ENCODE measurements at regions not wholly inside any gene's neighbourhood (a gene's known extent, or its start where the extent isn't known, plus 50 kb on each side); places are given as distances from the start of the nearest gene placed in this dataset.

GRCh38 chr12:116635487-116635886 lies 76.3 kb downstream of the MAP1LC3B2 start:
- Histone ChIP-seq H3K9me3 (ENCODE audit: control insufficient read depth, insufficient read depth, low read length) (no peaks in the 10 kb centered on the region), H3K27ac (ENCODE audit: low read depth, low read length) (no peak overlapping the region), H3K4me3 (ENCODE audit: low read depth, low read length) (no peak overlapping the region), H3K27me3 (ENCODE audit: control insufficient read depth, insufficient read depth, low read length) (peaks cover 26% of the 10 kb centered on the region)
- CTCF ChIA-PET, result no interaction called here
- POLR2A ChIA-PET, result no interaction called here
- no peak for DNase-seq (ENCODE audit: low read depth, low spot score)
- TF ChIP-seq CTCF (IDR thresholded peaks at IDR 0.05; ENCODE audit: low read depth, low read length), result no peak

- no peak for TF ChIP-seq CTCF (IDR thresholded peaks at IDR 0.05; ENCODE audit: low read depth, low read length)
- Histone ChIP-seq H3K27ac (ENCODE audit: low read depth, low read length) (no peak overlapping the region), H3K27me3 (ENCODE audit: control insufficient read depth, insufficient read depth, low read length) (peaks cover 37% of the 10 kb centered on the region), H3K9me3 (ENCODE audit: control insufficient read depth, insufficient read depth, low read length) (no peaks in the 10 kb centered on the region), H3K4me3 (ENCODE audit: low read depth, low read length) (no peak overlapping the region)
- POLR2A ChIA-PET, result no interaction called here
- no peak for DNase-seq (ENCODE audit: low read depth, low spot score)
- CTCF ChIA-PET, result no interaction called here
Measured at GRCh38 chr12:116633476-116633875, 74.3 kb downstream of the MAP1LC3B2 start.

GRCh38 chr12:116631619-116632018 lies 72.4 kb downstream of the MAP1LC3B2 start:
- ChIA-PET POLR2A (no interaction called here), CTCF (interaction anchor here (0.7 kb wide), 1 partner anchor 13 kb away, joined by 3 read pairs; no protein-coding TSS in a partner anchor)
- no peak overlapping the region for H3K4me3 ChIP-seq (ENCODE audit: low read depth, low read length)
- no peak for DNase-seq (ENCODE audit: low read depth, low spot score)
- H3K27ac ChIP-seq (ENCODE audit: low read depth, low read length), result no peak overlapping the region
- H3K27me3 ChIP-seq (ENCODE audit: control insufficient read depth, insufficient read depth, low read length), result peaks cover 37% of the 10 kb centered on the region
- no peaks in the 10 kb centered on the region for H3K9me3 ChIP-seq (ENCODE audit: control insufficient read depth, insufficient read depth, low read length)
- TF ChIP-seq CTCF (IDR thresholded peaks at IDR 0.05; ENCODE audit: low read depth, low read length), result no peak

- no peak overlapping the region for H3K4me3 ChIP-seq (ENCODE audit: low read depth, low read length)
- peaks cover 32% of the 10 kb centered on the region for H3K27me3 ChIP-seq (ENCODE audit: control insufficient read depth, insufficient read depth, low read length)
- H3K27ac ChIP-seq (ENCODE audit: low read depth, low read length), result no peak overlapping the region
- DNase-seq (ENCODE audit: low read depth, low spot score), result no peak
- CTCF ChIA-PET, result interaction anchor here (0.6 kb wide), 1 partner anchor 461 kb away, joined by 5 read pairs; no protein-coding TSS in a partner anchor
- no peaks in the 10 kb centered on the region for H3K9me3 ChIP-seq (ENCODE audit: control insufficient read depth, insufficient read depth, low read length)
- no peak for TF ChIP-seq CTCF (IDR thresholded peaks at IDR 0.05; ENCODE audit: low read depth, low read length)
- POLR2A ChIA-PET, result no interaction called here
Measured at GRCh38 chr12:116630762-116631161, 71.6 kb downstream of the MAP1LC3B2 start.

GRCh38 chr12:116629480-116629879 lies 70.3 kb downstream of the MAP1LC3B2 start:
- no peak for TF ChIP-seq CTCF (IDR thresholded peaks at IDR 0.05; ENCODE audit: low read depth, low read length)
- DNase-seq (ENCODE audit: low read depth, low spot score), result no peak
- POLR2A ChIA-PET, result no interaction called here
- Histone ChIP-seq H3K4me3 (ENCODE audit: low read depth, low read length) (no peak overlapping the region), H3K27me3 (ENCODE audit: control insufficient read depth, insufficient read depth, low read length) (peaks cover 29% of the 10 kb centered on the region), H3K27ac (ENCODE audit: low read depth, low read length) (no peak overlapping the region), H3K9me3 (ENCODE audit: control insufficient read depth, insufficient read depth, low read length) (no peaks in the 10 kb centered on the region)
- CTCF ChIA-PET, result interaction anchor here (1.5 kb wide), 1 partner anchor 29 kb away, joined by 3 read pairs; no protein-coding TSS in a partner anchor
